ENCODE measurements at regions not wholly inside any gene's neighbourhood (a gene's known extent, or its start where the extent isn't known, plus 50 kb on each side); places are given as distances from the start of the nearest gene placed in this dataset.

- H3K27ac ChIP-seq (ENCODE audit: low read length, poor library complexity, severe bottlenecking), result no peak overlapping the region
- no peak overlapping the region for H4K91ac ChIP-seq (ENCODE audit: low read length)
- H3K36me3 ChIP-seq (ENCODE audit: control insufficient read depth in 1 of 2, insufficient read depth in 2 of 2, low read depth in 1 of 2, low read length in 2 of 2), result no peaks in the 10 kb centered on the region
- no peaks in the 10 kb centered on the region for H3K4me1 ChIP-seq (ENCODE audit: control insufficient read depth, insufficient read depth, low read depth, low read length)
- no peak overlapping the region for H3K23ac ChIP-seq (ENCODE audit: low read length in 2 of 2)
- no peak overlapping the region for H3K4ac ChIP-seq (ENCODE audit: low read depth in 1 of 2, low read length in 2 of 2)
- H3K18ac ChIP-seq (ENCODE audit: low read depth in 1 of 2, low read length in 2 of 2), result no peak overlapping the region
- H3K14ac ChIP-seq (ENCODE audit: low read length in 2 of 2), result no peak overlapping the region
- H2BK15ac ChIP-seq (ENCODE audit: low read depth, poor library complexity, severe bottlenecking), result no peak overlapping the region
- H4K8ac ChIP-seq (ENCODE audit: low read length), result no peak overlapping the region
- H3K4me2 ChIP-seq (ENCODE audit: low read length, poor library complexity, severe bottlenecking), result no peak overlapping the region
- WGBS, result 50% methylated on average over 1 of the region's 4 CpGs
- DNase-seq, result no peak
- H2AFZ ChIP-seq (ENCODE audit: low read depth, low read length), result no peak overlapping the region
- no peak overlapping the region for H2BK5ac ChIP-seq (ENCODE audit: low read depth, low read length, poor library complexity, severe bottlenecking)
- H3K9ac ChIP-seq (ENCODE audit: low read length), result no peak overlapping the region
- H3K27me3 ChIP-seq (ENCODE audit: control insufficient read depth in 1 of 2, insufficient read depth in 1 of 2, low read length in 2 of 2), result no peaks in the 10 kb centered on the region
- H3K79me1 ChIP-seq (replicated peaks; ENCODE audit: low read length, poor library complexity, severe bottlenecking), result no peaks in the 10 kb centered on the region
- H2BK12ac ChIP-seq (ENCODE audit: low read length in 2 of 2), result no peak overlapping the region
- no peak overlapping the region for H3K4me3 ChIP-seq (ENCODE audit: insufficient read depth in 1 of 2, low read depth in 1 of 2, low read length in 2 of 2)
- H2BK120ac ChIP-seq (ENCODE audit: low read depth, low read length), result no peak overlapping the region
- H2AK5ac ChIP-seq (ENCODE audit: low read length, severe bottlenecking), result no peak overlapping the region
- H3K9me3 ChIP-seq (ENCODE audit: control insufficient read depth, low read length), result peaks cover 9% of the 10 kb centered on the region
Measured at GRCh38 chr3:1468145-1468544, 375.3 kb downstream of the CNTN6 start.

- H2BK12ac ChIP-seq (ENCODE audit: low read length in 2 of 2), result no peak overlapping the region
- no peak for DNase-seq
- no peak overlapping the region for H4K8ac ChIP-seq (ENCODE audit: low read length)
- H3K4me2 ChIP-seq (ENCODE audit: low read length, poor library complexity, severe bottlenecking), result peak overlapping the region; percentile 30
- H2BK120ac ChIP-seq (ENCODE audit: low read depth, low read length), result no peak overlapping the region
- no CpG with 5 or more reads among the region's 2 CpGs for WGBS
- no peaks in the 10 kb centered on the region for H3K79me1 ChIP-seq (replicated peaks; ENCODE audit: low read length, poor library complexity, severe bottlenecking)
- H2BK5ac ChIP-seq (ENCODE audit: low read depth, low read length, poor library complexity, severe bottlenecking), result no peak overlapping the region
- peaks cover 6% of the 10 kb centered on the region for H3K9me3 ChIP-seq (ENCODE audit: control insufficient read depth, low read length)
- no peaks in the 10 kb centered on the region for H3K36me3 ChIP-seq (ENCODE audit: control insufficient read depth in 1 of 2, insufficient read depth in 2 of 2, low read depth in 1 of 2, low read length in 2 of 2)
- H3K4me1 ChIP-seq (ENCODE audit: control insufficient read depth, insufficient read depth, low read depth, low read length), result no peaks in the 10 kb centered on the region
- no peak overlapping the region for H2BK15ac ChIP-seq (ENCODE audit: low read depth, poor library complexity, severe bottlenecking)
- no peak overlapping the region for H3K4me3 ChIP-seq (ENCODE audit: insufficient read depth in 1 of 2, low read depth in 1 of 2, low read length in 2 of 2)
- no peak overlapping the region for H3K14ac ChIP-seq (ENCODE audit: low read length in 2 of 2)
- H3K18ac ChIP-seq (ENCODE audit: low read depth in 1 of 2, low read length in 2 of 2), result no peak overlapping the region
- H2AFZ ChIP-seq (ENCODE audit: low read depth, low read length), result no peak overlapping the region
- no peak overlapping the region for H2AK5ac ChIP-seq (ENCODE audit: low read length, severe bottlenecking)
- H4K91ac ChIP-seq (ENCODE audit: low read length), result no peak overlapping the region
- H3K27me3 ChIP-seq (ENCODE audit: control insufficient read depth in 1 of 2, insufficient read depth in 1 of 2, low read length in 2 of 2), result no peaks in the 10 kb centered on the region
- H3K27ac ChIP-seq (ENCODE audit: low read length, poor library complexity, severe bottlenecking), result peak overlapping the region; percentile 77
- H3K4ac ChIP-seq (ENCODE audit: low read depth in 1 of 2, low read length in 2 of 2), result no peak overlapping the region
- H3K23ac ChIP-seq (ENCODE audit: low read length in 2 of 2), result no peak overlapping the region
- no peak overlapping the region for H3K9ac ChIP-seq (ENCODE audit: low read length)
Measured at GRCh38 chr3:1469248-1469647, 376.4 kb downstream of the CNTN6 start.

DNA sequence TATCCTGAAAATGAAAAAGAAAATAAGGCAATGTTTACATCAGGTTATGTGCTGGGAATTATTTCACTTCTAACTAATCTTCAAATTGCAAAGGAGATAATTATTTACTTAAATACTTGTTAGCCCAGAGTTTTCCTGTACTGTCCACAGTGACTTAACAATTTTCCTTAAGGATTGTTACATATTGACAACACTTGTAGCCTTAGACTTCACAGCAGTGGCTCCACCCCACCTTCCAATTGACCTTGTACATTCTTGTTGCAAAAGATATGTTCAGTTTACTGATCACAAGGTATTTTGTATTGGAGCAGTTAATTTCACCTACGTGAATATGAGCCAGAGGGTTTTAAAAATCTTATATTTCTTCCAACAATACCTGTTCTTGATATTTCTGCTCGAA, 376.9 kb downstream of the CNTN6 start:
- Histone ChIP-seq H2BK5ac (ENCODE audit: low read depth, low read length, poor library complexity, severe bottlenecking) (no peak overlapping the region), H3K27ac (ENCODE audit: low read length, poor library complexity, severe bottlenecking) (peak overlapping the region; percentile 77), H3K14ac (ENCODE audit: low read length in 2 of 2) (no peak overlapping the region), H3K23ac (ENCODE audit: low read length in 2 of 2) (no peak overlapping the region), H3K4me2 (ENCODE audit: low read length, poor library complexity, severe bottlenecking) (no peak overlapping the region), H2BK12ac (ENCODE audit: low read length in 2 of 2) (no peak overlapping the region), H2AFZ (ENCODE audit: low read depth, low read length) (no peak overlapping the region), H3K18ac (ENCODE audit: low read depth in 1 of 2, low read length in 2 of 2) (no peak overlapping the region), H3K4me3 (ENCODE audit: insufficient read depth in 1 of 2, low read depth in 1 of 2, low read length in 2 of 2) (no peak overlapping the region), H3K9ac (ENCODE audit: low read length) (no peak overlapping the region), H2AK5ac (ENCODE audit: low read length, severe bottlenecking) (no peak overlapping the region), H2BK120ac (ENCODE audit: low read depth, low read length) (no peak overlapping the region), H3K36me3 (ENCODE audit: control insufficient read depth in 1 of 2, insufficient read depth in 2 of 2, low read depth in 1 of 2, low read length in 2 of 2) (no peaks in the 10 kb centered on the region), H4K8ac (ENCODE audit: low read length) (no peak overlapping the region), H3K79me1 (replicated peaks; ENCODE audit: low read length, poor library complexity, severe bottlenecking) (no peaks in the 10 kb centered on the region), H2BK15ac (ENCODE audit: low read depth, poor library complexity, severe bottlenecking) (no peak overlapping the region), H3K27me3 (ENCODE audit: control insufficient read depth in 1 of 2, insufficient read depth in 1 of 2, low read length in 2 of 2) (no peaks in the 10 kb centered on the region), H3K4me1 (ENCODE audit: control insufficient read depth, insufficient read depth, low read depth, low read length) (no peaks in the 10 kb centered on the region), H4K91ac (ENCODE audit: low read length) (no peak overlapping the region), H3K4ac (ENCODE audit: low read depth in 1 of 2, low read length in 2 of 2) (no peak overlapping the region), H3K9me3 (ENCODE audit: control insufficient read depth, low read length) (peaks cover 3% of the 10 kb centered on the region)
- no peak for DNase-seq
- WGBS, result 20% methylated on average over 1 of the region's 2 CpGs

DNA sequence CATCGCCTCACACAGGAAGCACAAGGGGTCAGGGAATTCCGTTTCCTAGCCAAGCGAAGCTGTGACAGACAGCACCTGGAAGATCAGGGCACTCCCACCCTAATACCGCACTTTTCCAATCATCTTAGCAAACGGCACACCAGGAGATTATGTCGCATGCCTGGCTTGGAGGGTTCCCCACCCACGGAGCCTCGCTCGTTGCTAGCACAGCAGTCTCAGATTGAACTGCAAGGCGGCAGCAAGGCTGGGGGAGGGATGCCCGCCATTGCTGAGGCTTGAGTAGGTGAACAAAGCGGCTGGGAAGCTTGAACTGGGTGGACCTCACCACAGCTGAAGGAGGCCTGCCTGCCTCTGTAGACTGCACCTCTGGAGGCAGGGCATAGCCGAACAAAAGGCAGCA, 384.8 kb downstream of the CNTN6 start:
- Histone ChIP-seq H2BK5ac (ENCODE audit: low read depth, low read length, poor library complexity, severe bottlenecking) (no peak overlapping the region), H3K4me2 (ENCODE audit: low read length, poor library complexity, severe bottlenecking) (no peak overlapping the region), H4K8ac (ENCODE audit: low read length) (no peak overlapping the region), H3K23ac (ENCODE audit: low read length in 2 of 2) (no peak overlapping the region), H3K27me3 (ENCODE audit: control insufficient read depth in 1 of 2, insufficient read depth in 1 of 2, low read length in 2 of 2) (no peaks in the 10 kb centered on the region), H3K14ac (ENCODE audit: low read length in 2 of 2) (no peak overlapping the region), H2BK12ac (ENCODE audit: low read length in 2 of 2) (no peak overlapping the region), H2BK120ac (ENCODE audit: low read depth, low read length) (no peak overlapping the region), H2BK15ac (ENCODE audit: low read depth, poor library complexity, severe bottlenecking) (no peak overlapping the region), H3K27ac (ENCODE audit: low read length, poor library complexity, severe bottlenecking) (no peak overlapping the region), H3K4me3 (ENCODE audit: insufficient read depth in 1 of 2, low read depth in 1 of 2, low read length in 2 of 2) (no peak overlapping the region), H3K4ac (ENCODE audit: low read depth in 1 of 2, low read length in 2 of 2) (no peak overlapping the region), H3K9ac (ENCODE audit: low read length) (no peak overlapping the region), H3K18ac (ENCODE audit: low read depth in 1 of 2, low read length in 2 of 2) (no peak overlapping the region), H3K36me3 (ENCODE audit: control insufficient read depth in 1 of 2, insufficient read depth in 2 of 2, low read depth in 1 of 2, low read length in 2 of 2) (no peaks in the 10 kb centered on the region), H3K9me3 (ENCODE audit: control insufficient read depth, low read length) (no peaks in the 10 kb centered on the region), H3K79me1 (replicated peaks; ENCODE audit: low read length, poor library complexity, severe bottlenecking) (no peaks in the 10 kb centered on the region), H3K4me1 (ENCODE audit: control insufficient read depth, insufficient read depth, low read depth, low read length) (no peaks in the 10 kb centered on the region), H4K91ac (ENCODE audit: low read length) (no peak overlapping the region), H2AK5ac (ENCODE audit: low read length, severe bottlenecking) (no peak overlapping the region), H2AFZ (ENCODE audit: low read depth, low read length) (no peak overlapping the region)
- no peak for DNase-seq
- 90% methylated on average over 13 of the region's 13 CpGs for WGBS
